Karpas-422 (cell line): ENCODE measurements at regions not wholly inside any gene's neighbourhood (a gene's known extent, or its start where the extent isn't known, plus 50 kb on each side); places are given as distances from the start of the nearest gene placed in this dataset.
"Not testable (repeated sequence)": the region's sequence is repeated elsewhere in the genome, so short reads cannot be mapped to it uniquely, and the experiment has no call there.

Experiments used
- DNase-seq: peaks from one replicate; pipeline ENCODE4 v3.0.0-alpha.2; 2015
- H2AFZ ChIP-seq: fragments of 200-600 bp; sonication (generic); 2 replicates; pipeline ENCODE4 v1.6.1; 2014; ENCODE audit warnings: antibody characterized with exemption, low read length, mixed read lengths
- H3K27ac ChIP-seq: fragments of 200-600 bp; sonication (generic); 2 replicates; pipeline ENCODE4 v1.5.1; 2014; ENCODE audit warnings: mild to moderate bottlenecking, low read length, moderate library complexity
- H3K27me3 ChIP-seq: fragments of 200-600 bp; sonication (generic); 2 replicates; pipeline ENCODE4 v1.6.1; 2014; ENCODE audit warnings: low read length, mixed read lengths
- H3K36me3 ChIP-seq: fragments of 200-600 bp; sonication (generic); 2 replicates; pipeline ENCODE4 v1.6.1; 2014; ENCODE audit warnings: low read length, mixed read lengths; ENCODE audit not compliant: insufficient read depth
- H3K4me1 ChIP-seq: fragments of 200-600 bp; sonication (generic); 2 replicates; pipeline ENCODE4 v1.6.1; 2014; ENCODE audit warnings: mild to moderate bottlenecking, low read length, mixed read lengths
- H3K4me2 ChIP-seq: fragments of 200-600 bp; sonication (generic); 2 replicates; pipeline ENCODE4 v1.6.1; 2014; ENCODE audit warnings: low read length, low read depth, mild to moderate bottlenecking; ENCODE audit not compliant: poor library complexity, severe bottlenecking
- H3K4me3 ChIP-seq: fragments of 200-600 bp; sonication (generic); 2 replicates; pipeline ENCODE4 v1.5.1; 2014; ENCODE audit warnings: mild to moderate bottlenecking, antibody characterized with exemption, low read length, mixed read lengths
- H3K79me2 ChIP-seq: fragments of 200-600 bp; sonication (generic); 2 replicates; pipeline ENCODE4 v1.6.1; 2014; ENCODE audit warnings: mild to moderate bottlenecking, low read length, mixed read lengths
- H3K9ac ChIP-seq: fragments of 200-600 bp; sonication (generic); 2 replicates; pipeline ENCODE4 v1.6.0; 2014; ENCODE audit warnings: low read length
- H3K9me2 ChIP-seq: fragments of 200-600 bp; sonication (generic), shearing (Covaris generic); replicated peaks from 2 replicates; pipeline ENCODE4 v1.6.0; 2014; ENCODE audit warnings: mild to moderate bottlenecking, low read length, moderate library complexity; ENCODE audit not compliant: insufficient read depth
- H3K9me3 ChIP-seq: fragments of 300-700, 200-600 bp; sonication (generic); 2 replicates; pipeline ENCODE4 v1.6.1; 2014; ENCODE audit warnings: low read length, mixed read lengths
- H4K20me1 ChIP-seq: fragments of 200-600 bp; sonication (generic); 2 replicates; pipeline ENCODE4 v1.6.1; 2014; ENCODE audit warnings: mild to moderate bottlenecking, antibody characterized with exemption, low read length, low read depth; ENCODE audit not compliant: insufficient read depth

GRCh38 chr5:34191279-34191744, 148.3 kb upstream of the C1QTNF3 start:
- not testable (repeated sequence) for H3K36me3 ChIP-seq, H2AFZ ChIP-seq, H3K9ac ChIP-seq, H3K4me3 ChIP-seq, H3K9me2 ChIP-seq, H4K20me1 ChIP-seq, H3K79me2 ChIP-seq, H3K4me2 ChIP-seq, H3K27ac ChIP-seq, H3K27me3 ChIP-seq, H3K9me3 ChIP-seq, H3K4me1 ChIP-seq
- peak; percentile 23 for DNase-seq

GRCh38 chr5:34192064-34192922, 149.3 kb upstream of the C1QTNF3 start:
- not testable (repeated sequence) for H3K27me3 ChIP-seq, H3K9ac ChIP-seq, H3K4me3 ChIP-seq, H4K20me1 ChIP-seq, H3K79me2 ChIP-seq, H3K4me2 ChIP-seq, H3K9me3 ChIP-seq, H2AFZ ChIP-seq, H3K27ac ChIP-seq, H3K36me3 ChIP-seq, H3K9me2 ChIP-seq, H3K4me1 ChIP-seq
- DNase-seq, result peak; percentile 39

- H3K36me3 ChIP-seq, H3K79me2 ChIP-seq, H3K9ac ChIP-seq, H4K20me1 ChIP-seq, H3K4me1 ChIP-seq, H3K27me3 ChIP-seq, H3K4me3 ChIP-seq, H3K27ac ChIP-seq, H3K4me2 ChIP-seq, H2AFZ ChIP-seq, H3K9me3 ChIP-seq, DNase-seq, H3K9me2 ChIP-seq: not testable (repeated sequence)
These were observed 149.9 kb upstream of the C1QTNF3 start for GRCh38 chr5:34192923-34193262.

- H3K36me3 ChIP-seq, H3K9me2 ChIP-seq, H3K4me1 ChIP-seq, H3K9ac ChIP-seq, H3K4me3 ChIP-seq, H3K9me3 ChIP-seq, H3K79me2 ChIP-seq, H3K27me3 ChIP-seq, H3K27ac ChIP-seq, H3K4me2 ChIP-seq, H2AFZ ChIP-seq, H4K20me1 ChIP-seq: not testable (repeated sequence)
- DNase-seq, result peak; percentile 29
These were observed 150.3 kb upstream of the C1QTNF3 start for GRCh38 chr5:34193297-34193696.

GRCh38 chr5:34193804-34194203, 150.8 kb upstream of the C1QTNF3 start:
- DNase-seq, result peak; percentile 42
- not testable (repeated sequence) for H3K4me2 ChIP-seq, H3K9me2 ChIP-seq, H3K27me3 ChIP-seq, H3K4me1 ChIP-seq, H3K9ac ChIP-seq, H3K36me3 ChIP-seq, H3K27ac ChIP-seq, H4K20me1 ChIP-seq, H3K79me2 ChIP-seq, H3K9me3 ChIP-seq, H3K4me3 ChIP-seq, H2AFZ ChIP-seq

- H3K4me3 ChIP-seq, H3K27ac ChIP-seq, H3K4me1 ChIP-seq, DNase-seq, H3K79me2 ChIP-seq, H3K36me3 ChIP-seq, H3K27me3 ChIP-seq, H4K20me1 ChIP-seq, H3K9me2 ChIP-seq, H3K4me2 ChIP-seq, H2AFZ ChIP-seq, H3K9me3 ChIP-seq, H3K9ac ChIP-seq: not testable (repeated sequence)
These were observed 153.1 kb upstream of the C1QTNF3 start for GRCh38 chr5:34196091-34196490.

- peak; percentile 37 for DNase-seq
- not testable (repeated sequence) for H3K4me2 ChIP-seq, H3K36me3 ChIP-seq, H3K27me3 ChIP-seq, H3K9me2 ChIP-seq, H2AFZ ChIP-seq, H3K27ac ChIP-seq, H3K4me3 ChIP-seq, H3K9ac ChIP-seq, H4K20me1 ChIP-seq, H3K9me3 ChIP-seq, H3K79me2 ChIP-seq, H3K4me1 ChIP-seq
These were observed 162.3 kb upstream of the C1QTNF3 start for GRCh38 chr5:34205347-34205746.

GRCh38 chr5:34217386-34217785, 174.4 kb upstream of the C1QTNF3 start:
- H3K9me3 ChIP-seq, H2AFZ ChIP-seq, H3K4me3 ChIP-seq, H3K9ac ChIP-seq, H3K27ac ChIP-seq, H3K36me3 ChIP-seq, H3K27me3 ChIP-seq, H3K9me2 ChIP-seq, H4K20me1 ChIP-seq, H3K4me2 ChIP-seq: not testable (repeated sequence)
- H3K4me1 ChIP-seq, result peaks cover 12% of the 10 kb centered on the region
- DNase-seq, result peak; percentile 23
- H3K79me2 ChIP-seq, result peaks cover 30% of the 10 kb centered on the region
